ENCODE measurements at regions not wholly inside any gene's neighbourhood (a gene's known extent, or its start where the extent isn't known, plus 50 kb on each side); places are given as distances from the start of the nearest gene placed in this dataset.
A peak's percentile ranks its signal among the peaks of the same experiment; 100 is the strongest.

DNA sequence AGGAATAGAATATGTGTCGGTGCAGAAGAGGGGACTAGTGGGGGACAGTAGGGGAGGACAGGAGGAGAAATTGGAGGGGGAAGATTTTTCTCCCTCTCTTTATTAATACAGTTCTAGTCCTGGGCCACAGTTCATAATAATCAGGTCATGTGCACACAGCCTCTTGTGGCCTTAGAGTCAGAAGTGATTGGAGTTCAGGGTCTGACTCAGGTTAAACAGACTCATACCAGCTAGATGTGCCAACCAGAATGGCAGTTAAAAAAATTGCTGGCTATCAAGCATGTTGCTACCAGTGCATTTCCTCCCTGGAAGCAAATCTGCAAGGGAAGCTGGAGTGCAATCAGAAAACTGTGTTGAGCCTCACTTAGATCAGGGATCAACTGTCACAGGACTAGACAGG lies 132.7 kb upstream of the MAP1B start:
- Histone ChIP-seq H3K27ac (peak overlapping the region in 8 of 21 experiments; percentile 2 to 64 (median 42)), H3K4me3 (no peak overlapping the region)

- no peak overlapping the region for H3K27ac ChIP-seq
- no peak overlapping the region for H3K4me3 ChIP-seq
Measured at GRCh38 chr5:71976449-71976848, 130.8 kb upstream of the MAP1B start.

DNA sequence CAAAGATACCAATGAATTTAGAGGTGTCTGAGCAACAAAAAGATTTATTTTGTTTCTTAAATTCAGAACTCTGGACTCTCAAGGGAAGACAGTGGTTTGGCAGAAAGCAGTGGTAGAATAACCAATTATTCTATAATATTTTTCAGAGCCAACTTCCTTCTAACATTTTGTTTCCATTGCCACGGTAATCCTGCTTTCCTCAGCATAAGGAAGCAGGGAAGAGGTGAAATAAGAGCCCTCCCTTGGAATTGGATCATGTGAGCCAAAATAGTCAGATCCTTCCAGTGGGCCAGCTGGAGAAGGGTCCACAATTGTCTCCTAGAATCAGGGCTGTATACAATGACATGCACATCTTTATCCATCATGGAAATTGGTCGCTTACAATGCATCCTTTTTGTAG lies 130.0 kb upstream of the MAP1B start:
- Histone ChIP-seq H3K4me3 (no peak overlapping the region), H3K27ac (no peak overlapping the region)

- Histone ChIP-seq H3K27ac (no peak overlapping the region), H3K4me3 (no peak overlapping the region)
Measured at GRCh38 chr5:71978216-71978615, 129.1 kb upstream of the MAP1B start.

- no peak overlapping the region for H3K4me3 ChIP-seq
- H3K27ac ChIP-seq = no peak overlapping the region
Measured at GRCh38 chr5:71982717-71983395, 124.4 kb upstream of the MAP1B start.

GRCh38 chr5:71986101-71986500 lies 121.2 kb upstream of the MAP1B start:
- H3K27ac ChIP-seq = no peak overlapping the region
- no peak overlapping the region for H3K4me3 ChIP-seq

DNA sequence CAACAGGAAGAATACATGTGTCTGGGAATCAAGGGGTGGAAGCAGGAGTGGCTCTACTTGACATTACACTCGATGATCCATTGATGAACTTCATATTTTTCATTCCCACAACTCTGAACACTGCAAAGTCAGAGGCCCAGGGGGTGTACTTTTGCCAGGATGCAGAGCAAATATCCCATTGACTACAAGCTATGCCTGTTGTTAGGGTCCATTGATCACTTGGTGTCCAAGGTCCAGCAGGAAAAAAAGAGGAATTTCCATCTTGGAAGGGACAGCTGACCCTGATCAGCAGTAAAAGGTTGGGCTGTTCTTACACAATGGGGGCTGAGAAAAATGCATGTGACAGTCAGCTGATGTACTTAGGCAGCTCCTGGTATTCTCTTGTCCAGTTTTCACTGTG lies 118.5 kb upstream of the MAP1B start:
- Histone ChIP-seq H3K27ac (no peak overlapping the region), H3K4me3 (no peak overlapping the region)

DNA sequence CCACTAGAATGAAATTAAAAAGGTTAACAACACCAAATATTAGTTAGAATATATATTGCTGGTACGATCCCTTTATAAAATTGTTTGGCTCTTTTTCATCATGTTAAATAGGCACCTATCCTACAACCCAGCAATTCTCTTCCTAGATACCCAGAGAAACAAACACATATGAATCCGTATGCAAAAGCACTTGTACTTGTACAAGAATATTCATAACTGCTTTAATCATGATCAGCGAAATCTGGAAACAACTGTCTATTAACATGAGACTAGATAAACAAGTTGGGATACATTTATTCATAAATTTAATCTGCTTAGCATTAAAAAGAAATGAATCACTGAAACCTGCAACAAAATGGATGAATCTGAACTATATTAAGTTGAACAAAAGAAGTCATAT lies 113.7 kb upstream of the MAP1B start:
- H3K4me3 ChIP-seq = no peak overlapping the region

GRCh38 chr5:71996789-71997188 lies 110.5 kb upstream of the MAP1B start:
- Histone ChIP-seq H3K4me3 (no peak overlapping the region), H3K27ac (no peak overlapping the region)

More for the DNA sequence above, 113.7 kb upstream of the MAP1B start:
- no peak overlapping the region for H3K27ac ChIP-seq

DNA sequence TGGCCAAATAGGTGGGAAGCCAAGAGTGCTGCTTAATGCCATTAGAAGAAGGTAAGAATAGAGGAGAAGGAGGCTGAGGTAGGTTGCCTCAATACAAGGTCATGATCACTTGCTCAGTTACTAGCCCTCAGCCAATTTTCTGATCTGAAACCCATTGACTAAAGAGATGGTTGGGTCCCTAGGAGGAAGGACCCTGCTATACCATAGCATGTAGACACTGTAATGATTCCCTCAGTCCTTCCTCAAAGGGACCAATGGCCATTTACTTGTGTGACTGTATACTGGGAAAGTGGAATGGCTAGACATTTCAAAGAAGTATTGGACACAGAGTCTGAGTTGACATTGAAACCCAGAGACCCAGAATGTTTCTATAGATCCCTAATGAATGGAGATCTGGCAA lies 108.5 kb upstream of the MAP1B start:
- no peak overlapping the region for H3K27ac ChIP-seq
- H3K4me3 ChIP-seq = no peak overlapping the region

DNA sequence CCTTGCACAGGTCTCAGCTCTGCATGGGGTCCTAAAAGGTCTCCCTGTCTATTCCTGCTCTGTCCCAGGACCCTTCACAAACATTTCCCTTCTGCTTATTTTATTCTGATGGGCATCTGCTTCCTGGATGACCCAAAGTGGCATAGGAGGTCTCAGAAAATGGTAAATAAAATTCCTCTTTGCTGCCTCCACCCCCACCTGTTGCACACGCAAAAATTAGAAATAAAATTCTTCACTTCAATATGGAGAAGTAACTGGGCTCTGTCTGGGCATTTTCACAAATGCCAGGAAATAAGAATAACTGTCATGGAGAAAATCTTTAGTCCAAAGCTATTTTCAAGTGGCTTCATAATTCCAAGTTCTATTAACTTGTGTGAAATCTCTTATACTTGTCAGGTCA lies 106.6 kb upstream of the MAP1B start:
- H3K4me3 ChIP-seq = no peak overlapping the region
- no peak overlapping the region for H3K27ac ChIP-seq

DNA sequence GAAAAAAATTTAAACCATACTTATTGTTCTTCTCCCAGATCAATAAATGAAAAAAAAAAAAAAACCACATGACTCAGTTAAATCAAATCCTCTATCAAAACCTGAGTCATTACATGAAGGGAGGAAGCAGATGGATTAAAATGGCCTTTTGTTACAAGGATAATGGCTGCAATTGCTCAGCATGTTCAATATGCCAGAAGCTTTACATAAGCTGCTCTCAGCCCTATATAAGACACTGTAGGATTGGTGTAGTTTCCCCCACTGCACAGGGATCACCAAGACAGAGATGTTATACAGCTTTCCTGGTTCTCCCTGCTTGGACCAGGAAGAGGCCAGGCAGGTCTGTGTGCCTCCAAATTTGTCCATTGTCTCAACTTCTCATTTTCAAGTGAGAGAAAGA lies 101.6 kb upstream of the MAP1B start:
- Histone ChIP-seq H3K27ac (no peak overlapping the region), H3K4me3 (no peak overlapping the region)

DNA sequence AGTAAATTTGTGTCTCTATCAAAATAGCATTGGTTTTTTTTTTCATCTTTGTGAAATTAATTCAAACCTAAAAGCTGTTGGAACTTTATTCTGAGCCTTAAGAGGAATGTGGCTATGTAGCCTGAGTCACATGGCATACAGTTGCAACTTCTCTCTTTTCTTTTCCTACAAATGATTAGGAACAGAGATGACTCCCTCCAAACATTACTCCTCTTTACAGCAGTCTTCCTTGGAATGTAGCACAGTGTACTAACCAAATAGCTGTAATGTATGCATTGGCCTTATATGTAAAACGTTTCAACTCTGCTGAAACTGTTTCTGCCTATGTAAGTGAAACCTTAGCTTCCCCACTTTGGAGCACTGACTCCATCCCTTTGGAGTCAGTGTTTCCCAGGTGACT lies 100.9 kb upstream of the MAP1B start:
- H3K4me3 ChIP-seq = no peak overlapping the region
- no peak overlapping the region for H3K27ac ChIP-seq

GRCh38 chr5:72007336-72008111 lies 99.8 kb upstream of the MAP1B start:
- H3K27ac ChIP-seq = no peak overlapping the region
- H3K4me3 ChIP-seq = no peak overlapping the region

- H3K27ac ChIP-seq = no peak overlapping the region
- no peak overlapping the region for H3K4me3 ChIP-seq
Measured at GRCh38 chr5:72009280-72009679, 98.0 kb upstream of the MAP1B start.

DNA sequence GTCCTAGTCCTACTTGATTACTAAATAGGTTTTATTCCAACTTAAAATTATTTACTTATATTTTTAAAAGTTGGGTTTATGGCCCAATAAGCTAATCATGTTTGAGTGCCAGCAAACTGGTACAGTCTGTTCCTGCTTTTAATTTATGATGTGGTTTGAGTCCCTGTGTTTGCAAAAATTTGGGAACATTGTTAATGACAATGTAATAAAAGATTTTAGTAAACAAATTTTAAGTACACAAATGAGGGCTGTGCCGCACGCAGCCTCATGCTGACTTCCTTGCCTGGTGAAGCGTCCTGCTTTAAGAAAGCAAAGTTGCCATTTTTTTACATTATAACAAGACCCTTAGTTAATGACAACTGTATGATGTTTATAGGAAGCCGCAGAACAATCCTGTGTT lies 96.8 kb upstream of the MAP1B start:
- H3K27ac ChIP-seq = no peak overlapping the region
- H3K4me3 ChIP-seq = no peak overlapping the region

- H3K4me3 ChIP-seq = no peak overlapping the region
- no peak overlapping the region for H3K27ac ChIP-seq
Measured at GRCh38 chr5:72012906-72013305, 94.4 kb upstream of the MAP1B start.

DNA sequence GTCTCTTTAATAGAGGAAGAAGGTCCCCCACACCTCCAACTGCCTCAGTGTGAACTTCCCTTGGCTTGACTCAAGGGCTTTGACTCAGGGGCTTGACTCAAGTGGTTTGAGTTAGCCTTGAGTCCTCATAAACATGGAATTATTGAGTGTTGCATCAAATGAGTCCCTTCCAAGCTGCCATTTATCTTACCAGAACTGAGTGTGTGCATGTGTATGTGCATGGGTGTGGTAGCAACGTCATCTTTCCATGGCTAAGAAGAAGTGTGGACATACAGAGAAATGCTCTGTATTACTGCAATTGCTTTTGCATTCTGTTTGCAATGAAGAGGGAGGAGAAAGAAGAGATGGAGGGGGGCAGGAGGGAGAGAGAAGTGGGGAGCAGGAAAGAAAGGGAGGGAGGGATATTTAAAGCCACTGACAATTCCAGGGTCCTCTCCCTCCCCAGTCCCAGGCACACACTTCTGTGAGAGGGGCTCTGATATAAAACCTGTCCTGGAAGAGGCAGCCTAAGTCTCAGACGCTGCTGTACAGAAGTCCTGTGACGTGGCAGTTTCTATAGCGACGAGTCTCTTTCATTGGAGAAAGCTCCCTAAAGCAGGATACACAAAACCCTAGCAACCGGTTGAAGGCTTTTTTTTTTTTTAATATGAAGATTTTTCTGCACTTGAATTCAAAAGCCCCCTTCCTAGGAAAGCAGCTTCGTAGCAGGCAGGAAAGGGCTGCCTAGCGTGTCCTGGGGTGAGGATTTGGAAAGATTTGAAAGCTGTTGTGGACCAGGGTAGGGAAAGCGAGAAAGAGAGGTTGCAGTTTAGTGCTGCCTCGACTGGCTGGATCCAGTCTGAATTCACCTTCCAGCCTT lies 93.3 kb upstream of the MAP1B start:
- Histone ChIP-seq H3K27ac (no peak overlapping the region), H3K4me3 (no peak overlapping the region)

GRCh38 chr5:72015103-72015548 lies 92.1 kb upstream of the MAP1B start:
- Histone ChIP-seq H3K4me3 (no peak overlapping the region), H3K27ac (no peak overlapping the region)

- Histone ChIP-seq H3K27ac (no peak overlapping the region), H3K4me3 (no peak overlapping the region)
Measured at GRCh38 chr5:72018143-72018803, 89.0 kb upstream of the MAP1B start.

Data from skin epidermis (tissue), 12 donors.